NCI-H748 treated with DMSO at 0.1 percent for 48 hours (cell line): ENCODE measurements at regions not wholly inside any gene's neighbourhood (a gene's known extent, or its start where the extent isn't known, plus 50 kb on each side); places are given as distances from the start of the nearest gene placed in this dataset.
"Not testable (repeated sequence)": the region's sequence is repeated elsewhere in the genome, so short reads cannot be mapped to it uniquely, and the experiment has no call there.

Source experiments
- DNase-seq: peaks from one replicate; lab custom pipeline; 2025; lab: John Stamatoyannopoulos, UW

DNA sequence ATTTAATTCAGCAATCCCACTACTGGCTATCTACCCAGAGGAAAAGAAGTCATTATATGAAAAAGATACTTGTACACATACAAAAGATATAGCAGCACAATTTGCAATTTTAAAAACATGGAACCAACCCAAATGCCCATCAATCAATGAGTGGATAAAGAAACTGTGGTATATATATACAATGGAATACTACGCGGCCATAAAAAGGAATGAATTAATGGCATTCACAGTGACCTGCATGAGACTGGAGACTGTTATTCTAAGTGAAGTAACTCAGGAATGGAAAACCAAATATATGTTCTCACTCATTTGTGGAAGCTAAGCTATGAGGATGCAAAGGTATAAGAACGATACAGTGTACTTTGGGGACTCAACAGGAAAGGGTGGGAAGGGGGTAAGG is 102.8 kb upstream of the KCNMA1 start:
- DNase-seq, result not testable (repeated sequence)

DNA sequence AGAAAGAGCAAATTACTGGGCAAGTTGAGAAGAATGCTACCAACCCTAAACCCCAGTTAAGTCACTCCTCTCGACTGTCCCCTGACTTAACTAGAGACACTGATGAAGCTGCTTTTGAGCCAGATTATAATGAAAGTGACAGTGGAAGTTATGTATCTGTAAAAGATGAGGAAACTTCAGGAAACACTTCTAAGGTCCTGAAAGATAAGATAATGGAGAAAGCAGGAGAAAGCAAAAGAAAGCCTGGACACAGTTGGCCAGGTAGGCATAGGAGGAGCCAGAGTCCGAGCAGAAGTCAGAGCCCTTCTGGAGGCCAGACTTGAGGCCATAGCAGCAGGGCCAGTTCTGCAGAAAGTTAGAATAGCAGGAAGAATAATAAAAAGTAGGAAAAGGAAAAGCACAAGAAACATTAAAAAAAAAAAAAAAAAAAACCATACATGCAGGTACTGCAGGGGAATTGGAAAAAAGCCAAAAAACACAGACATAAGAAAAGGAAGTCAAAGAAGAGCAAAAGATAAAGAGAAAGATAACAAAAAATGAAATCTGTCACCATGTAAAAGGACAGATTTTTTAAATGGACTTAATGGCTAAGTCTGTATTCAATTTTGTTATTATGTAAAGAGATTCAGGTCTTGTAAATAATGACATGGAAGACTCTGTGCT is 101.0 kb upstream of the KCNMA1 start:
- DNase-seq, result no peak

DNA sequence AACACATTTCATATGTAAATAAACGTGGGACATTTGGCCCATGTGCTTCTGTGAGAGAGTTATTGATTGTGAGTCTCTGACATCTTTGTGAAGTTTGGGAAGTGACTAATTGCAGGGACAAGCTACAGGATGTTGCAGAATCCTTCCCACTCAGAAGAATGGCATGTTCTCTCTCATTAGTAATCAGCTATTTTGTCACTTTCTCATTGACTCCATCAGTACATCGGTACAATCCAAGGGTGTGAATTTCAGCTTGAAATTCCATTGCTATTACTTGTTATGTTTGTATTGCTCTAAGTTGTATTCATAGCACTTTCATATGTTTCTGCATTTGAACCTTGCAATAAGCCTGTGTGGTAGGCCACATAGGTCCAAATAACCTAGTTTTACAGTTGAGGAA is 100.0 kb upstream of the KCNMA1 start:
- no peak for DNase-seq

DNA sequence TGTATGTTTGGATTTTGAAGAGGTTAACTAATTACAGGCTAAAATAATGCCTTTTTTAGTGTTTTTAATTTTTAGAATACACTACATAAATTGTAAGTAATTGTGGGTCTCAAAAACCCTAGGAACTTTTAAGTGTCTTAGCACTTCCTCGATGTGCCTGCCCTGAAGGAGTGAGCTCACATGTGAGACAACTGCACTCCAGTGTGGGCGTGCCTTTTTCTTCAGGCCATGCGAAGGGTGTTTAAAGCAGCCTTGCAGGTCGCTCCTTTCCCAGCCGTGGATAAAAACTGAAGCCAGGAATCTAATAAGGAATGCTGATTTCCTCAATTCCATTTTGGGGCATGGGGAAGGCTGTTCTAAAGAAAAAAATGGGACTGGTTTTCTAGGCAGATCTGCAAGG is 97.5 kb upstream of the KCNMA1 start:
- not testable (repeated sequence) for DNase-seq

DNA sequence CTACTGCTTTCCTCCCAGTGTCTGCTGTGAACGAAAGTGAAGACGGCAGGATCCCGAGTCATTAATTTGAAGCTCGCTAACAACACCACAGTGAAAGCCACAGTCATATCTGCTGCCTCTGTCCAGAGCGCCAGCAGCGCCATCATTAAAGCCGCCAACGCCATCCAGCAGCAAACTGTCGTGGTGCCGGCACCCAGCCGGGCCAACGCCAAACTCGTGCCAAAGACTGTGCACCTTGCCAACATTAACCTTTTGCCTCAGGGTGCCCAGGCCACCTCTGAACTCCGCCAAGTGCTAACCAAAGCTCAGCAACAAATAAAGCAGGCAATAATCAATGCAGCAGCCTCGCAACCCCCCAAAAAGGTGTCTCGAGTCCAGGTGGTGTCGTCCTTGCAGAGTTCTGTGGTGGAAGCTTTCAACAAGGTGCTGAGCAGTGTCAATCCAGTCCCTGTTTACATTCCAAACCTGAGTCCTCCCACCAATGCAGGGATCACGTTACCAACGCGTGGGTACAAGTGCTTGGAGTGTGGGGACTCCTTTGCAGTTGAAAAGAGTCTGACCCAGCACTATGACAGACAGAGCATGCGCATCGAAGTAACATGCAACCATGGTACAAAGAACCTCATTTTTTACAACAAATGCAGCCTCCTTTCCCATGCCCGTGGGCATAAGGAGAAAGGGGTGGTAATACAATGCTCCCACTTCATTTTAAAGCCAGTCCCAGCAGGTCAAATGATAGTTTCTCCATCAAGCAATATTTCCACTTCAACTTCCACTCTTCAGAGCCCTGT is 94.8 kb upstream of the KCNMA1 start:
- DNase-seq, result no peak

DNA sequence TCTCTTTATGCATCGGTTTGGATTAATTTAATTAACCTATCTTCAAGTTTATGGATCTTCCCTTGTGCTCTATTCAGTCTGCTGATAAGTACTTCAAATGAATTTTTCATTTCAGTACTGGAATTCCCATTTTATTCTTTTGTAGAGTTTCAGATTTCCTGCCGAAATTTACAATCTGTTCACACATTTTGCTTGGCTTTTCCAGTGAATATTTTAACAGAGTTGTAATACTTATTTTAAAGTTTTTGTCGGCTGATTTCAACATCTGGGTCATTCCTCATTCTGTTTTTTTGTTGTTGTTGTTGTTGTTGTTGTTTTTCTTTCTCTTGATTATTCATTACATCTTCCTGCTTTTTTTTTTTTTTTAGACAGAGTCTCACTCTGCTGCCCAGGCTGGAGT is 89.9 kb upstream of the KCNMA1 start:
- no peak for DNase-seq

DNA sequence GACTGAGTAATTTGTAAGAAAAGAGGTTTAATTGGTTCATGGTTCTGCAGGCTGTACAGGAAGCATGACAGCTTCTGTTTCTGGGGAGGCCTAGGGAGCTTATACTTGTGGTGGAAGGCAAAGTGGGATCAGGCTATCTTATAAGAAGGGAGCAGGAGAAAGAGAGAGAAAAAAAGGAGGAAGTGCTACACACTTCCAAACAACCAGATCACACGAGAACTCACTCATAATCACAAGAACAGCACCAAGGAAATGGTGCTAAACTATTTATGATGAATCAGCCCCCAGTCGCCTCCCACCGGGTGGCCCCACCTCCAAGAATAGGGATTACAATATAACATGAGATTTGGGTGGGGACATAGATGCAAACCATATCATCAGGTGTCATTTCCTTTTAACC is 89.1 kb upstream of the KCNMA1 start:
- DNase-seq, result no peak

DNA sequence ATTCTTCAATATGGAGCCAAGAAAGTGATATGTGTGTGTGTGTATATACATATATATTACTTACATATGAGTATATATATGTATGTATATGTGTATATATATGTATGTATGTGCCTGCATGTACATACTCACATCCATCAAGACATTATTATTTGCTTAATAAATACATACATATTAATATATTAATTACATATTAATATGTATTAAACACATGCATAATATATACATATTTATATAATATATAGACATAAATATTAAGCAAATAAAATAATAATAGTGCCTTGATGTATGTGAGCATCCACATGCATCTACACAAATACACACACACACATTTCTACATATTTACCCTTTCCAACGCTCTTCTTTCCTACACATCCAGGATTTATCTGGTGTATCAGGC is 88.7 kb upstream of the KCNMA1 start:
- DNase-seq, result no peak

DNA sequence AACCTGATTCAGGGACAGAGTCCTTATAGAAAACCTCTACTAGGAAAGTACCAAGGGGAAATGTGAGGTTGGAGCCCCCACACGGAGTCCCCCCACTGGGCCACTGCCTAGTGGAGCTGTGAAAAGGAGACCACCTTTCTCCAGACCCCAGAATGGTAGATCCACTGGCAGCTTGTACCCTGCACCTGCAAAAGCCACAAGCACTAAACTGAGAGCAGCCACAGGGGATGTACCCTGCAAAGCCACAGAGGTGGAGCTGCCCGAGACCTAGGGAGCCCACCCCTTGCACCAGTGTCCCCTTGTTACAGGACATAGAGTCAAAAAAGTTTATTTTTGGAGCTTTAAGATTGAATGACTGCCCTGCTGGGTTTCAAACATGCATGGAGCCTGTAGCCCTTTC is 87.2 kb upstream of the KCNMA1 start:
- DNase-seq, result no peak

DNA sequence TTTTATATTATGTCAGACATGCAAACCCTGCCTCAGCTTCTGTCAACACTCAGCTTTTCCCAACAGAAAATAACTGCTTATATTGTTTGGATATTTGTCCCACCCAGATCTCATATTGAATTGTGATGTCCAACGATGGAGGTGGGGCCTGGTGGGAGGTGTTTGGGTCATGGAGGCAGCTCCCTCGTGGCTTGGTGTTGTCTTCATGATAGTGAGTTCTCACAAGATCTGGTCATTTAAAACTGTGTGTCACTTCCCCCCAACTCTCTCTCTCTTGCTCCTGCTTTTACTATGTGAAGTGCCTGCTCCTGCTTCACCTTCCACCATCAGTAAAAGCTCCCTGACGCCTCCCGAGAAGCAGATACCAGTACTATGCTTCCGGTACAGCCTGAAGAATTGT is 85.8 kb upstream of the KCNMA1 start:
- DNase-seq, result no peak

DNA sequence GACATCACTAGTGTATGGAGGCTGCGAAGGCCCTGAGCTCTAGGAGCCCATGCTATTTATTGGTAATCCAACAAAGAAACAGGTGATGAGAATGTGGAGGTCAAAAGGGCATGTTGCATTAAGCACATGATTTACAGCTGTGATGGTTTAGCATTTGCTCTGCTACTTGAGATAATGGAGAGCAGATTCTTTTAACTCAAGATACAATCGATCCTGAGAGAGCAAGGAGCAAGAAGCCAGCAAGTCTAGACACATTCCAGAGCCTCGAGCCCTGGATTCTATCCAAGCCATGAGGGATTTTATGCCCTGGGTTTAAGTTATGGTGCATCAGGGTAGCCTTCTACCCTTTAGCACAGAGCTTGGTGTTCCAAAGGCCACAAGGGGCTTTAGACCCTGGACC is 85.3 kb upstream of the KCNMA1 start:
- not testable (repeated sequence) for DNase-seq

DNA sequence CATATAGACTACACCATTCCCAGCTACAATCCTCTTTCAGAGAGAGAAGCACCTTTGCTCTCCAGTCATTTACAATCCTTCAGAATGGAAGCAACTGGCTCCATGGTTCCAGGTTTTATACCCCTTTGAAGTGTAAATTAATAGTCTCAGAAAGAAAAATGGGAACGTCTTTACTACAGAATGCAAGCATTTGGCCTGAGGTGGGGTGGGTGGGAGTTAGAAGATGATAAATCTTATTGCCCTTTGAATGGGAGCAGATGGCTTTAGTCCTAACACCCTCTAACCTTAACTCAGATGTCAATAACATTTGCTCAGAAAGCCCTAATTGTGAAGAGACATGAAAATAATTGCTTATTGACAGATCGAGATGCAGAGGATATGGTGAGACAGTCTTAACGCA is 84.2 kb upstream of the KCNMA1 start:
- DNase-seq, result no peak

DNA sequence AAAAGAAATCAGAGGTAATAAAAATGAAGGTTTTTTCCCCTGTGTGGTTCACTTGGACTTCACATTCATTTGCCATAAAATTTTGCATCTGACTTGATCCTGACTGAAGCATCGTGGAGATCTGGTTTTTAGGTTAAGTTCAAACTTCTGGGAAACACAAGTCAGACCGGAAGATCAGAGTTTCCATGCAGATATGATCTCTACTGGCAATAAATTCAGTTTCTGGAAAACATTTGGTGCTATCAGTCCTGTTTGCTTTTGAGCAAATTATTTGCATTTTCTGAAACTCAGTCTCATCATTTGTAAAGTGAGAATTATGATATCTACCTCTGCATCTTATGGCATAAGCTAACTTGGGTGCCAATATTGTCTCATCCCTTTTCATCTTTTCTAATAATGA is 81.3 kb upstream of the KCNMA1 start:
- DNase-seq, result no peak

DNA sequence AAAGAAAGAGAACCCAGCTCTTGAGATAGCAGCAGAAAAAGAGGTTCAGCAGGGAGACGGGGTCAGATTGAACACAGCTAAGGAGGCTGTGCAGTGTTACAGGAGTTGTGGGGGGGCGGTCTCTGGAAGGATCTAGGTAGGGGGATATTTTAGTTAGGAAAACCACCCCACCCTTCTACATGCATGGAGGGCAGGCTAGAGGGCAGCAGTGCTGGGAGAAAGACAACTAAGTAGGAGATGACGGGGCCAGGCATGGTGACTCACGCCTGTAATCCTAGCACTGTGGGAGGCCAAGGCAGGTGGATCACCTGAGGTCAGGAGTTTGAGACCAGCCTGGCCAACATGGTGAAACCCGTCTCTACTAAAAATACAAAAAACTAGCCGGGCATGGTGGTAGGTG is 80.7 kb upstream of the KCNMA1 start:
- not testable (repeated sequence) for DNase-seq

DNA sequence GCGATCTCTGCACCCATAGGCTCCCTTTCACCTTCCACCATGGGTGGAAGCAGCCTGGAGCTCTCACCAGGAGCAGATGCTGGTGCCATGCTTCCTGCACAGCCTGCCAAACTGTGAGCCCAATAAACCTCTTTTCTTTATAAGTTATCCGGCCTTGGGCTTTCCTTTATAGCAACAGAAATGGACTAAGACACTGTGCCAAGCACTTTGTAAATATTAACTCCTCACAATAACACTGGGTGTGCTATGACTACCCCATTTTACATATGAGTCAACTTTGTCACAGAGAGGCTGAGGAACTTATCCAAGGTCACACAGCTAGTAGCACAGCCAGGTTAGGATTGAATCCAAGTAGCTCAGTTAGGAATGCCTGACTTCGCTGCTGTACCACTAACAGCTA is 79.7 kb upstream of the KCNMA1 start:
- no peak for DNase-seq

DNA sequence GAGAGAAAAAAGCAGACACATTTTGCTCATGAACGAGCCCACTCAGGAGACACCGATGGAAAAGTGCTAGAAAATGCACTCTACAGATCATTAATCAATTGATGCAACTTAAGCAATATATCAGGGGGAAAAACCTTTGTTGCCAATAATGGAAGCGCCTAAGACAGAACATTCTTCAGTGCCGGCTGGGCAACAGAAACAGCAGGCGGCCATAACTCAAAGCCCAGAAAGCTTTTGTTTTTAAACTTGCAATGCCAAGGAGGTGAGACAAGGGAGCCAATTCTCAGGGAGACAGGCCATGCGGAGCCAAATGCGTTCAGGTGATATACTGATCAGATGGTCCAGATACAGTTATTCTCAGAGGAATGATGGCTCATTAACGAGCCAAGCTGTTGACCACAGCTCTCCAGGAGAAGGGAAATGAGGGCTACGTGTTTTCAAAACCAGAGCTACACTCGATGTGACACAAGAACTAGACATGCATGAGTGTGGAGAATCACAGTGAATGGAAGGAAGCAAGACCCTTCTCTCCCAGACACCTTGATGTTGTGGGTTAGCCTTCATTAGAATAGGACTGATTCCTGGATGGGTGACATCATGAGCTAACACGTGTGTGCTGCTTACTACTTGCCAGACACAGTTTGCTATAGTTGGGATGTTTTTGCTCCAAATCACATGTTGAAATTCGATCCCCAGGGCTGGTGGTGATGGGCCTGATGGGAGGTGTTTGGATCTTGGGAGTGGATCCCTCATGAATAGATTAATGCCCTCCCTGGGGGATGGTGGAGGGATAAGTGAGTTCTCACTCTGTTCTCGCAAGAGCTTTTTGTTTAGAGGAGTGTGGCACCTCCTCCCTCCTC is 79.1 kb upstream of the KCNMA1 start:
- no peak for DNase-seq

DNA sequence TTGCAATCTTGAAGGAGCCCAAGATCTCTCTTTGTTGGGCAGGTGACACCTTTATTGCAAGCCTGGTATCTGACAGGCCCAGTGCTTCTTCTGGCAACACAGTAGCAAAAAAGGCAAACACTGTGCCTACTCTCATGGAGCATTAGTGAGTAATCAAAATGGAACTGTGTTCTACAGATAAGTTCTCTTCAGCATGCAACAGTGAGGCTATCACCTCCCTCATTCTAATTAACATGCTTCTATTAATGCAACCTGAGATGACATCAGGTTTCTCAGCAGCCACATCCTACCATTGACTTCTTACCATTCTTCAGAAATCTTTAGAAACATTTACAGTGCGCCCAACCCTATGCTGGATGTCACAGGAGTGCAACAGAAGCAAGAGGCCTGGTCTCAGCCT is 77.9 kb upstream of the KCNMA1 start:
- DNase-seq, result no peak

DNA sequence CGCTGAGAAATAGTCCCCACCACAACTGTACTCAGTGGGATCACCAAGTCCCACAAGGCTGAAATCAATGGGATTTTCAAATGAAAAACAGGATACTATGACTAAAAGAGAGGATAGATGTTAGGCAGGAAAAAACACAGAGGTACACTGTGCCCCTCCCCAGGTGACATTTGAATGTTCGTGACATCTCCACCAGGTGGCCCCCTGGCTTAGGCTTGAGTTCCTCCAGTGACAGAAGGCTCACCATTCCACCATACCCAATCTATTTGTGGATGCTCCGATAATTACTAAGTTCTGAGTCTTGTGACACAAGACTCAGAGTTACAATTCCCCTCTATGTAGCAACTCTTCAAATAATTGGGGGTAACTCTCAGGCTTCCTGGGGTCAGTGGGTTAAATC is 77.5 kb upstream of the KCNMA1 start:
- DNase-seq, result no peak

DNA sequence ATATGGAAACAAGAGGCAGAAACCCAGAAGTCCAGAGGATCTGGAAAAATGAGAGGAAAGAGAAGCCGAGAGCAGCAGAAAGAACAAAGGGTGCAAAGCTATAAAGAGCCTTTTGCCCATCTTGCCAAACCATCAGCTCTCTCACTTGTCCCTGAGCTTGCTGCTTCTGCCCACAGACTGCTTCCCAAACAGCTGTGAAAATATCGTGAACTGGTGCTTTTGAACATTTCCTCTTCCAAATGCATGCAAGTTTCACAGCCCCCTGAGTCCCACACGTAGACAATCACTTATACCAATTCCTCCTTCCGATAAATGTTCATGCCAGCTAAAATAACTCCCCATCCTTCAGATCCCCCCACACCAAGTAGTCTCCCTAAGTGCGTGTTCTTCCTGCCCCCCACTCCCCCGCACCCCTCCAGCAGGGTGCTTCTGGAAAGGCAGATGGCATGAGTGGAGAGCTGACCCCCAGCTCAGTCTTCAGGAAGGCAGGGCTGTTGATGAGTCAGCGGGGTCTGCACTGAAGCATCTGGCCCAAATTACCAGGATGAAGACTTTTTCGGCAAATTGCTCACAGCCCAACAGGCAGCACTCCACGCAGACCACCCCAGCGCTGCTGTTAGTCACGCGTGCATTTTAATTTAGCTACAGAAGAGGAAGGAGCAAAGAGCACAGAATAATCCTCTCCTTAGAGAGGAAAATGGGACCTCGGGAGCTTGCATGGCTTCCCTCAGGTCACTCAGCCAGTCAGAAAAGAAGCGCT is 76.1 kb upstream of the KCNMA1 start:
- DNase-seq, result no peak

DNA sequence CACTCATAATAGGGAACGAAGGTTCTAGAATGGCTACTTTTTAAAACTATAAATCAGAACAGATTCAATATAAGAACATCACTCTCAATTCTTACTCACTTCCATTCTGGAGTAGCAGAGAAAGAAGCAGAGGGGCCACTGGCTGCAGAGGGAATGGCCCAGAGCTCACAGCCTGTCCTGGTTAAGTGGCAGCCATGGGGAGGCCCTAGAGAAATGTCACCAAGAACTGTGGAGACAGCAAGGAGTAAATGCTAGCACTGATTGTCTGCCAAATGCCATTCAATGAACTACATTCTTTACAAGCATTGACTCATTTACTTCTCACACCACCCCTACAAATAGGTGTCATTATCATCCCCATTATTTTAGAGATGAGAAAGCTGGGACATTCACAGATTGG is 74.6 kb upstream of the KCNMA1 start:
- no peak for DNase-seq

DNA sequence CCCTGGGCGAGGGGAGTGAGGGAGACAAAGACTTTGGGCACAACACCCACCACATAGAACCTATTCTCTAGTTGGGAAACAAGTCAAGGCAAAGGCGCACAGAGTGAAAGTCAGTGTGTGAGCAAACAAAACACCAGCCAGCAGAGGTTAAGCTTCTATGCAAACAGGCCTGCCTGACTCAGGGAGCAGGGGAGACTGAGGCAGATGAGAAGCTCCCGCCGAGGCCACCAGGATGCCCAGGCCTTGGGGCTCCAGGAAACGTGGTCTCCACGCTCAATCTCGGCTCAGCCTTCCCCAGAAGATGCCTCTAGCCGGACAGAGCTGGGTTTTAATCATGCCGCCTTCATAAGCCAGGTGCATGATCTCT is 74.1 kb upstream of the KCNMA1 start:
- no peak for DNase-seq
